ENCODE measurements at regions not wholly inside any gene's neighbourhood (a gene's known extent, or its start where the extent isn't known, plus 50 kb on each side); places are given as distances from the start of the nearest gene placed in this dataset.

DNA sequence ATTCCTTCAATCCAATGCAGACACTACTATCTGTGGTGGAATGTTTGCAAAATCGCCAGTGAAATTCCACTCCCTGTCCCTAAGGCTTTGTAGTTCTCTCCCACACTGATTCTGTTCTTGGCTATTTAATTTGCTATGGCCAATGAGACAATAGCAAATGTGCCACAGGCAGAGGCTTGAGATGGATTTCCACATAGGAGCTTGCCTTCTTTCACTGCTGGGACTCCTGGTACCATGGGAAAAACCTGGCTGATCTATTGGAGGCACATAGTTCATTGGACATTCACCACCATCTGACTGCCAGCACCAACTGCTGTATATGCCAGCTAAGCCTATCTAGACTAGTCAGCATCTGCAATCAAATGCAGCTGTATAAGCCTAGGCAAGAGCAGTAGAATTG lies 103.8 kb downstream of the NR1D2 start:
- TF ChIP-seq, protein P1, sequence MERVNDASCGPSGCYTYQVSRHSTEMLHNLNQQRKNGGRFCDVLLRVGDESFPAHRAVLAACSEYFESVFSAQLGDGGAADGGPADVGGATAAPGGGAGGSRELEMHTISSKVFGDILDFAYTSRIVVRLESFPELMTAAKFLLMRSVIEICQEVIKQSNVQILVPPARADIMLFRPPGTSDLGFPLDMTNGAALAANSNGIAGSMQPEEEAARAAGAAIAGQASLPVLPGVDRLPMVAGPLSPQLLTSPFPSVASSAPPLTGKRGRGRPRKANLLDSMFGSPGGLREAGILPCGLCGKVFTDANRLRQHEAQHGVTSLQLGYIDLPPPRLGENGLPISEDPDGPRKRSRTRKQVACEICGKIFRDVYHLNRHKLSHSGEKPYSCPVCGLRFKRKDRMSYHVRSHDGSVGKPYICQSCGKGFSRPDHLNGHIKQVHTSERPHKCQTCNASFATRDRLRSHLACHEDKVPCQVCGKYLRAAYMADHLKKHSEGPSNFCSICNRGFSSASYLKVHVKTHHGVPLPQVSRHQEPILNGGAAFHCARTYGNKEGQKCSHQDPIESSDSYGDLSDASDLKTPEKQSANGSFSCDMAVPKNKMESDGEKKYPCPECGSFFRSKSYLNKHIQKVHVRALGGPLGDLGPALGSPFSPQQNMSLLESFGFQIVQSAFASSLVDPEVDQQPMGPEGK (CRISPR knock-in tag; IDR thresholded peaks at IDR 0.05; ENCODE audit: borderline replicate concordance), result no peak
- TF ChIP-seq ZNF565 (CRISPR knock-in tag; conservative IDR thresholded peaks at IDR 0.05; ENCODE audit: low read depth) (no peak), TCF4 (CRISPR knock-in tag; IDR thresholded peaks at IDR 0.05; ENCODE audit: borderline replicate concordance) (no peak), ISL1 (CRISPR knock-in tag; IDR thresholded peaks at IDR 0.05) (no peak), ZFP30 (CRISPR knock-in tag; IDR thresholded peaks at IDR 0.05) (no peak), ESRRG (CRISPR knock-in tag; IDR thresholded peaks at IDR 0.05) (no peak), TOX (CRISPR knock-in tag; IDR thresholded peaks at IDR 0.05; ENCODE audit: borderline replicate concordance) (no peak), BACH2 (CRISPR knock-in tag; IDR thresholded peaks at IDR 0.05; ENCODE audit: borderline replicate concordance) (no peak), CSDC2 (CRISPR knock-in tag; IDR thresholded peaks at IDR 0.05) (no peak), SNAI2 (CRISPR knock-in tag; IDR thresholded peaks at IDR 0.05) (no peak), ZC3H10 (CRISPR knock-in tag; IDR thresholded peaks at IDR 0.05) (no peak), ZFP3 (CRISPR knock-in tag; IDR thresholded peaks at IDR 0.05) (no peak), ARNTL (CRISPR knock-in tag; IDR thresholded peaks at IDR 0.05; ENCODE audit: borderline replicate concordance, low read depth) (no peak), OSR1 (CRISPR knock-in tag; IDR thresholded peaks at IDR 0.05) (no peak), PPARA (CRISPR knock-in tag; IDR thresholded peaks at IDR 0.05; ENCODE audit: borderline replicate concordance) (no peak), GLIS3 (CRISPR knock-in tag; IDR thresholded peaks at IDR 0.05) (no peak)
- TF ChIP-seq, protein P2, sequence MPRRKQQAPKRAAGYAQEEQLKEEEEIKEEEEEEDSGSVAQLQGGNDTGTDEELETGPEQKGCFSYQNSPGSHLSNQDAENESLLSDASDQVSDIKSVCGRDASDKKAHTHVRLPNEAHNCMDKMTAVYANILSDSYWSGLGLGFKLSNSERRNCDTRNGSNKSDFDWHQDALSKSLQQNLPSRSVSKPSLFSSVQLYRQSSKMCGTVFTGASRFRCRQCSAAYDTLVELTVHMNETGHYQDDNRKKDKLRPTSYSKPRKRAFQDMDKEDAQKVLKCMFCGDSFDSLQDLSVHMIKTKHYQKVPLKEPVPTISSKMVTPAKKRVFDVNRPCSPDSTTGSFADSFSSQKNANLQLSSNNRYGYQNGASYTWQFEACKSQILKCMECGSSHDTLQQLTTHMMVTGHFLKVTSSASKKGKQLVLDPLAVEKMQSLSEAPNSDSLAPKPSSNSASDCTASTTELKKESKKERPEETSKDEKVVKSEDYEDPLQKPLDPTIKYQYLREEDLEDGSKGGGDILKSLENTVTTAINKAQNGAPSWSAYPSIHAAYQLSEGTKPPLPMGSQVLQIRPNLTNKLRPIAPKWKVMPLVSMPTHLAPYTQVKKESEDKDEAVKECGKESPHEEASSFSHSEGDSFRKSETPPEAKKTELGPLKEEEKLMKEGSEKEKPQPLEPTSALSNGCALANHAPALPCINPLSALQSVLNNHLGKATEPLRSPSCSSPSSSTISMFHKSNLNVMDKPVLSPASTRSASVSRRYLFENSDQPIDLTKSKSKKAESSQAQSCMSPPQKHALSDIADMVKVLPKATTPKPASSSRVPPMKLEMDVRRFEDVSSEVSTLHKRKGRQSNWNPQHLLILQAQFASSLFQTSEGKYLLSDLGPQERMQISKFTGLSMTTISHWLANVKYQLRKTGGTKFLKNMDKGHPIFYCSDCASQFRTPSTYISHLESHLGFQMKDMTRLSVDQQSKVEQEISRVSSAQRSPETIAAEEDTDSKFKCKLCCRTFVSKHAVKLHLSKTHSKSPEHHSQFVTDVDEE (CRISPR knock-in tag; IDR thresholded peaks at IDR 0.05), result no peak
- TF ChIP-seq, protein P3, sequence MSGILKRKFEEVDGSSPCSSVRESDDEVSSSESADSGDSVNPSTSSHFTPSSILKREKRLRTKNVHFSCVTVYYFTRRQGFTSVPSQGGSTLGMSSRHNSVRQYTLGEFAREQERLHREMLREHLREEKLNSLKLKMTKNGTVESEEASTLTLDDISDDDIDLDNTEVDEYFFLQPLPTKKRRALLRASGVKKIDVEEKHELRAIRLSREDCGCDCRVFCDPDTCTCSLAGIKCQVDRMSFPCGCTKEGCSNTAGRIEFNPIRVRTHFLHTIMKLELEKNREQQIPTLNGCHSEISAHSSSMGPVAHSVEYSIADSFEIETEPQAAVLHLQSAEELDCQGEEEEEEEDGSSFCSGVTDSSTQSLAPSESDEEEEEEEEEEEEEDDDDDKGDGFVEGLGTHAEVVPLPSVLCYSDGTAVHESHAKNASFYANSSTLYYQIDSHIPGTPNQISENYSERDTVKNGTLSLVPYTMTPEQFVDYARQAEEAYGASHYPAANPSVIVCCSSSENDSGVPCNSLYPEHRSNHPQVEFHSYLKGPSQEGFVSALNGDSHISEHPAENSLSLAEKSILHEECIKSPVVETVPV (CRISPR knock-in tag; IDR thresholded peaks at IDR 0.05), result no peak
- TF ChIP-seq, protein P4, sequence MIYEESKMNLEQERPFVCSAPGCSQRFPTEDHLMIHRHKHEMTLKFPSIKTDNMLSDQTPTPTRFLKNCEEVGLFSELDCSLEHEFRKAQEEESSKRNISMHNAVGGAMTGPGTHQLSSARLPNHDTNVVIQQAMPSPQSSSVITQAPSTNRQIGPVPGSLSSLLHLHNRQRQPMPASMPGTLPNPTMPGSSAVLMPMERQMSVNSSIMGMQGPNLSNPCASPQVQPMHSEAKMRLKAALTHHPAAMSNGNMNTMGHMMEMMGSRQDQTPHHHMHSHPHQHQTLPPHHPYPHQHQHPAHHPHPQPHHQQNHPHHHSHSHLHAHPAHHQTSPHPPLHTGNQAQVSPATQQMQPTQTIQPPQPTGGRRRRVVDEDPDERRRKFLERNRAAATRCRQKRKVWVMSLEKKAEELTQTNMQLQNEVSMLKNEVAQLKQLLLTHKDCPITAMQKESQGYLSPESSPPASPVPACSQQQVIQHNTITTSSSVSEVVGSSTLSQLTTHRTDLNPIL (CRISPR knock-in tag; IDR thresholded peaks at IDR 0.05; ENCODE audit: low read depth), result no peak
- no peak for ATAC-seq

DNA sequence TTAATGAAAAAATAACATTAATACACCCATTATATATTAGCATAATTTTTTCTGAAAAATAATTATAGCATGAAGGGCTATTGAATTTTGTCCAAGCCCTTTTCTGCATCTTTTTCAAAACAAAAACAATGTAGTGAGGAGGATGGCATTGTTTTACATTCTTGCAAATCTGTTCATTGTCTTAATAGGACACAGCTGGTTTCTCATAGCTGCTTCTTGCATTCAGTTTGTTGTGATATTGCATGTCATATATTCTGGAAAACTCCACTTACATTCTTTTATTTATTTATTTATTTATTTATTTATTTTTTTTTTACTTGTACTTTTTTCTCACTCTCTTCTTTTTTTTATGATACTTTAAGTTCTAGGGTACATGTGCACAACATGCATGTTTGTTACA lies 107.4 kb downstream of the NR1D2 start:
- TF ChIP-seq, protein P2 (CRISPR knock-in tag; IDR thresholded peaks at IDR 0.05), result no peak
- no peak for TF ChIP-seq ESRRG (CRISPR knock-in tag; IDR thresholded peaks at IDR 0.05)
- no peak for TF ChIP-seq BACH2 (CRISPR knock-in tag; IDR thresholded peaks at IDR 0.05; ENCODE audit: borderline replicate concordance)
- no peak for TF ChIP-seq TCF4 (CRISPR knock-in tag; IDR thresholded peaks at IDR 0.05; ENCODE audit: borderline replicate concordance)
- no peak for TF ChIP-seq ZNF565 (CRISPR knock-in tag; conservative IDR thresholded peaks at IDR 0.05; ENCODE audit: low read depth)
- TF ChIP-seq ZNF8 (CRISPR knock-in tag; IDR thresholded peaks at IDR 0.05), result no peak
- TF ChIP-seq ISL1 (CRISPR knock-in tag; IDR thresholded peaks at IDR 0.05), result no peak
- TF ChIP-seq, protein P3 (CRISPR knock-in tag; IDR thresholded peaks at IDR 0.05), result no peak
- TF ChIP-seq SNAI2 (CRISPR knock-in tag; IDR thresholded peaks at IDR 0.05), result no peak
- no peak for TF ChIP-seq ZC3H10 (CRISPR knock-in tag; IDR thresholded peaks at IDR 0.05)
- no peak for TF ChIP-seq RARB (CRISPR knock-in tag; IDR thresholded peaks at IDR 0.05)
- no peak for ATAC-seq
